ENCODE measurements at regions not wholly inside any gene's neighbourhood (a gene's known extent, or its start where the extent isn't known, plus 50 kb on each side); places are given as distances from the start of the nearest gene placed in this dataset.
"Not testable (repeated sequence)": the region's sequence is repeated elsewhere in the genome, so short reads cannot be mapped to it uniquely, and the experiment has no call there.

DNA sequence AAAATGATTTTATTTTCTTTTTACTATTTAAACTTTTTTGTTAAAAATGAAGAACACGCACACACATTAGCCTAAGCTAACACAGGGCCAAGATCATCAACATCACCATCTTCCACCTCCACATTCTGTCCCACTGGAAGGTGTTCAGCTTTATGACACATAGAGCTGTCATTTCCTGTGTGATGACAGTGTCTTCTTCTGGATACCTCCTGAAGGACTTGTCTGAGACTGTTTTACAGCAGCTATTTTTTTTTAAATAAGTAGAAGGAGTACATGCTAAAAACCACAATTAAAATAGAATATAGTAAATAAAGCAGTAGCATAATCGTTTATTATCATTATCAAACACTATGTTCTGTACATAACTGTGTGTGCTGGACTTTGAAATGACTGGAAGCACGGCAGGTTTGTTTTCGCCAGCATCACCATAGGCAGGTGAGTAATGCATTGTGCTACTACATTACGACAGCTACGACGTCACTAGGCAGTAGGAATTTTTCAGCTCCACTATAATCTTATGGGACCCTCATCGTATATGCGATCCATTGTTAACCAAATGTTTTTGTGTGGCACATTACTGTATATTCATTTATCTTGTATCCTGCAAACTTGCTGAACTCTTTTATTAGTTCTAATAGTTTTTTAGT is 72.8 kb downstream of the KLF15 start:
- H3K4me2 ChIP-seq (ENCODE audit: low read depth, low read length): no peak overlapping the region
- H3K36me3 ChIP-seq (replicated peaks; ENCODE audit: insufficient read depth, low read length): no peaks in the 10 kb centered on the region
- no peak overlapping the region for H3K4me3 ChIP-seq (ENCODE audit: low read length)
- H2AFZ ChIP-seq (ENCODE audit: low read length): no peak overlapping the region
- H3K4me1 ChIP-seq (ENCODE audit: low read length): no peaks in the 10 kb centered on the region
- no peaks in the 10 kb centered on the region for H3K27me3 ChIP-seq (replicated peaks; ENCODE audit: insufficient read depth, low read length)
- H3K9ac ChIP-seq (ENCODE audit: low read length): no peak overlapping the region
- H3K27ac ChIP-seq (ENCODE audit: low read length): no peak overlapping the region
- TF ChIP-seq EZH2phosphoT487 (IDR thresholded peaks at IDR 0.05; ENCODE audit: low read length): no peak
- TF ChIP-seq, protein P1, sequence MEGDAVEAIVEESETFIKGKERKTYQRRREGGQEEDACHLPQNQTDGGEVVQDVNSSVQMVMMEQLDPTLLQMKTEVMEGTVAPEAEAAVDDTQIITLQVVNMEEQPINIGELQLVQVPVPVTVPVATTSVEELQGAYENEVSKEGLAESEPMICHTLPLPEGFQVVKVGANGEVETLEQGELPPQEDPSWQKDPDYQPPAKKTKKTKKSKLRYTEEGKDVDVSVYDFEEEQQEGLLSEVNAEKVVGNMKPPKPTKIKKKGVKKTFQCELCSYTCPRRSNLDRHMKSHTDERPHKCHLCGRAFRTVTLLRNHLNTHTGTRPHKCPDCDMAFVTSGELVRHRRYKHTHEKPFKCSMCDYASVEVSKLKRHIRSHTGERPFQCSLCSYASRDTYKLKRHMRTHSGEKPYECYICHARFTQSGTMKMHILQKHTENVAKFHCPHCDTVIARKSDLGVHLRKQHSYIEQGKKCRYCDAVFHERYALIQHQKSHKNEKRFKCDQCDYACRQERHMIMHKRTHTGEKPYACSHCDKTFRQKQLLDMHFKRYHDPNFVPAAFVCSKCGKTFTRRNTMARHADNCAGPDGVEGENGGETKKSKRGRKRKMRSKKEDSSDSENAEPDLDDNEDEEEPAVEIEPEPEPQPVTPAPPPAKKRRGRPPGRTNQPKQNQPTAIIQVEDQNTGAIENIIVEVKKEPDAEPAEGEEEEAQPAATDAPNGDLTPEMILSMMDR (IDR thresholded peaks at IDR 0.05; ENCODE audit: low read length): no peak
- H3K9me2 ChIP-seq (replicated peaks; ENCODE audit: insufficient read depth, low read length): no peaks in the 10 kb centered on the region
- no peaks in the 10 kb centered on the region for H3F3A ChIP-seq (ENCODE audit: insufficient read depth, low read length)
- H3K79me2 ChIP-seq (ENCODE audit: low read length): no peaks in the 10 kb centered on the region
- H4K20me1 ChIP-seq (ENCODE audit: insufficient read depth, low read length): no peaks in the 10 kb centered on the region
- no peak for DNase-seq
- no peaks in the 10 kb centered on the region for H3K9me3 ChIP-seq (replicated peaks; ENCODE audit: insufficient read depth, low read length)

DNA sequence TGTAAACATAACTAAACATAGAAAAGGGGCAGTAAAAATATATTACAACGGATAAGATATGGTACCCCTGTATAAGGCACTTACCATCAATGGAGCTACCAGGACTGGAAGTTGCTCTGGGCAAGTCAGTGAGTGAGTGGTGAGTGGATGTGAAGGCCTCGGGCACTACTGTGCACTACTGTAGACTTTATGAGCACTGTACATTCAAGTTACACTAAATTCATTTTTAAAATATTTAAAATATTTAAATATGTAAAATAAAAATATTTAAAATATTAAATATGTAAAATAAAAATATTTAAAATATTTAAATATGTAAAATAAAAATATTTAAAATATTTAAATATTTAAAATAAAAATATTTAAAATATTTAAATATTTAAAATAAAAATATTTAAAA is 73.6 kb downstream of the KLF15 start:
- H2AFZ ChIP-seq (ENCODE audit: low read length); H3K27ac ChIP-seq (ENCODE audit: low read length); H3K27me3 ChIP-seq (replicated peaks; ENCODE audit: insufficient read depth, low read length); H3K9me2 ChIP-seq (replicated peaks; ENCODE audit: insufficient read depth, low read length); H3K36me3 ChIP-seq (replicated peaks; ENCODE audit: insufficient read depth, low read length); H3K4me1 ChIP-seq (ENCODE audit: low read length); H3K79me2 ChIP-seq (ENCODE audit: low read length); H3K4me3 ChIP-seq (ENCODE audit: low read length); H3K9me3 ChIP-seq (replicated peaks; ENCODE audit: insufficient read depth, low read length); H3F3A ChIP-seq (ENCODE audit: insufficient read depth, low read length); H4K20me1 ChIP-seq (ENCODE audit: insufficient read depth, low read length); H3K9ac ChIP-seq (ENCODE audit: low read length); DNase-seq; H3K4me2 ChIP-seq (ENCODE audit: low read depth, low read length): not testable (repeated sequence)

DNA sequence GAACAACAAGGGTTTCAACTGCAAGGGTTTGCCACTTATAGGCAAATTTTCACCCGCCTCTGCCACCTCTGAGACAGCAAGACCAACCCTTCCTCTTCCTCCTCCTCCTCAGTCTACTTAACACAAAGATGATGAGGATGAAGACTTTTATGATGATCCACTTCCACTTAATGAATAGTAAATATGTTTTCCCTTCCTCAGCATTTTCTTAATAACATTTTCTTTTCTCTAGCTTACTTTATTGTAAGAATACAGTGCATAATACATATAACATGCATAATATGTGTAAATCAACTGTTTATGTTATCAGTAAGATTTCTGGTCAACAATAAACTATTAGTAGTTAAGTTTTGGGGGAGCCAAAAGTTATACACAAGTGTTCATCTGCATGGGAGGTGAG is 77.4 kb downstream of the KLF15 start:
- Histone ChIP-seq H3K9me2 (replicated peaks; ENCODE audit: insufficient read depth, low read length) (no peaks in the 10 kb centered on the region), H3K9me3 (replicated peaks; ENCODE audit: insufficient read depth, low read length) (no peaks in the 10 kb centered on the region), H3K4me3 (ENCODE audit: low read length) (no peak overlapping the region), H2AFZ (ENCODE audit: low read length) (no peak overlapping the region), H3F3A (ENCODE audit: insufficient read depth, low read length) (no peaks in the 10 kb centered on the region), H3K36me3 (replicated peaks; ENCODE audit: insufficient read depth, low read length) (no peaks in the 10 kb centered on the region), H3K27me3 (replicated peaks; ENCODE audit: insufficient read depth, low read length) (no peaks in the 10 kb centered on the region), H3K4me2 (ENCODE audit: low read depth, low read length) (no peak overlapping the region), H3K4me1 (ENCODE audit: low read length) (no peaks in the 10 kb centered on the region), H4K20me1 (ENCODE audit: insufficient read depth, low read length) (no peaks in the 10 kb centered on the region), H3K27ac (ENCODE audit: low read length) (no peak overlapping the region), H3K79me2 (ENCODE audit: low read length) (no peaks in the 10 kb centered on the region), H3K9ac (ENCODE audit: low read length) (no peak overlapping the region)
- TF ChIP-seq EZH2 (optimal IDR thresholded peaks at IDR 0.05; ENCODE audit: low read depth, low read length) (no peak), EZH2phosphoT487 (IDR thresholded peaks at IDR 0.05; ENCODE audit: low read length) (no peak)
- TF ChIP-seq, protein P1 (IDR thresholded peaks at IDR 0.05; ENCODE audit: low read length): no peak
- no peak for DNase-seq

DNA sequence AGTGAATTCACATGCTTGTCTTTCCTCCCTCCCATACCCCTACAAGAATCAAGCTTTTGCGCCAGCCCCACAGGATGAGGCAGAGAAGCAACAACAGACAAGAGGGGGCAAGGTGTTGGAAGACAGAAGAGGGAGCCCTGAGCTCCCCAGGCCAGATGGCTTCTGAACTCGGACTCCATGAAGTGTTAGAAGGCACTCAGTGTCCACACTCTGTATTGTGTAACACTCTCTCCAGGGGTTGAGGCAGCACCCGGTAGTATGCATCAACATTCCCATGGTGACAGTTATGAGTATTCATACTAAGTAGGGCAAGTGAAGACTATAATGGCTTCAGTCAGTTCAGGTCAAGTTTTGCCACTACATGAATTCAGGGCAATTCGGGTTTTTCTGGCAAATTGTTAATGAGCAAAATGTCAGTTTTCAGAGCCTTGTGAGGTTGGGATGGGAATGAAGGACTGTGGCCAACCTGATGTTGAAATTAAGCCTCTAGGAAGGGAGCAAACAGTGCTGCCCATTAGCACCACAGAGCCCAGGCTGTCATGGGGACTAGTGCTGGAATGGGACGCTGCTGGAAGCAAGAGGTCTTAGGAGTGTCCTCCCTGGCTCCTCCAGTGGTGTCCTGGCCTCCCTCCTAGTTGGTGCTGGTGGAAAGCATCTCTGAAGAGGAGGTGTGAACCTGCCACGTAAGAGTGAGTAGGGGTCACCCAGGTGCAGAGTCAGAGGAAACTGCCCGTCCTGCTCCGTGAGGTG is 79.4 kb downstream of the KLF15 start:
- H2AFZ ChIP-seq (ENCODE audit: low read length): no peak overlapping the region
- no peak overlapping the region for H3K4me3 ChIP-seq (ENCODE audit: low read length)
- no peak for DNase-seq
- no peak overlapping the region for H3K4me2 ChIP-seq (ENCODE audit: low read depth, low read length)
- H3K27ac ChIP-seq (ENCODE audit: low read length): no peak overlapping the region
- no peaks in the 10 kb centered on the region for H3K36me3 ChIP-seq (replicated peaks; ENCODE audit: insufficient read depth, low read length)
- no peaks in the 10 kb centered on the region for H4K20me1 ChIP-seq (ENCODE audit: insufficient read depth, low read length)
- H3K27me3 ChIP-seq (replicated peaks; ENCODE audit: insufficient read depth, low read length): no peaks in the 10 kb centered on the region
- no peaks in the 10 kb centered on the region for H3K9me2 ChIP-seq (replicated peaks; ENCODE audit: insufficient read depth, low read length)
- H3K9me3 ChIP-seq (replicated peaks; ENCODE audit: insufficient read depth, low read length): no peaks in the 10 kb centered on the region
- no peaks in the 10 kb centered on the region for H3K79me2 ChIP-seq (ENCODE audit: low read length)
- no peak overlapping the region for H3K9ac ChIP-seq (ENCODE audit: low read length)
- H3F3A ChIP-seq (ENCODE audit: insufficient read depth, low read length): no peaks in the 10 kb centered on the region
- no peak for TF ChIP-seq EZH2phosphoT487 (IDR thresholded peaks at IDR 0.05; ENCODE audit: low read length)
- TF ChIP-seq, protein P1 (IDR thresholded peaks at IDR 0.05; ENCODE audit: low read length): no peak
- no peaks in the 10 kb centered on the region for H3K4me1 ChIP-seq (ENCODE audit: low read length)
